ENCODE measurements at regions not wholly inside any gene's neighbourhood (a gene's known extent, or its start where the extent isn't known, plus 50 kb on each side); places are given as distances from the start of the nearest gene placed in this dataset.

DNA sequence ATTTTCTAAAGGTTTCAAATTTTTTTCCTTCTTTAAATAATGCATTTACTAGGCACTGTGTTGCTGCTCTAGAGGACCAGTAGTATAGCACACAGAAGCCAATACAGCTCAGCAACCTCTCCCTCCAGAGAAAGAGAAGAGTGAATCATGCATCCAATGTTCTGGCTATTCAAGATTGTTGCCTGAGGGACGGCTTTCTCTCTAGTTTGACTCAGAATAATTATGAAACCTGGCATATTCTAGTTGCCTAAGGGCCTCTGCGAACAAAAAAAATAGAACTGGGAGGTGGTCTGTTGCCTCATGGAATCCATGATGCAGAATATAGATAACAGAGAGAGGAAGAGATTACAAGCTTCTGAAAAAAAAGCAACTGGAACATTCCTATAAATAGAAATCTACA is 1233.3 kb upstream of the PABPC4L start:
- TF ChIP-seq EZH2 (IDR thresholded peaks at IDR 0.05; ENCODE audit: insufficient read depth, low read length) = no peak
- TF ChIP-seq, protein P1, sequence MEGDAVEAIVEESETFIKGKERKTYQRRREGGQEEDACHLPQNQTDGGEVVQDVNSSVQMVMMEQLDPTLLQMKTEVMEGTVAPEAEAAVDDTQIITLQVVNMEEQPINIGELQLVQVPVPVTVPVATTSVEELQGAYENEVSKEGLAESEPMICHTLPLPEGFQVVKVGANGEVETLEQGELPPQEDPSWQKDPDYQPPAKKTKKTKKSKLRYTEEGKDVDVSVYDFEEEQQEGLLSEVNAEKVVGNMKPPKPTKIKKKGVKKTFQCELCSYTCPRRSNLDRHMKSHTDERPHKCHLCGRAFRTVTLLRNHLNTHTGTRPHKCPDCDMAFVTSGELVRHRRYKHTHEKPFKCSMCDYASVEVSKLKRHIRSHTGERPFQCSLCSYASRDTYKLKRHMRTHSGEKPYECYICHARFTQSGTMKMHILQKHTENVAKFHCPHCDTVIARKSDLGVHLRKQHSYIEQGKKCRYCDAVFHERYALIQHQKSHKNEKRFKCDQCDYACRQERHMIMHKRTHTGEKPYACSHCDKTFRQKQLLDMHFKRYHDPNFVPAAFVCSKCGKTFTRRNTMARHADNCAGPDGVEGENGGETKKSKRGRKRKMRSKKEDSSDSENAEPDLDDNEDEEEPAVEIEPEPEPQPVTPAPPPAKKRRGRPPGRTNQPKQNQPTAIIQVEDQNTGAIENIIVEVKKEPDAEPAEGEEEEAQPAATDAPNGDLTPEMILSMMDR (IDR thresholded peaks at IDR 0.05; ENCODE audit: insufficient read depth, low read depth, low read length) = no peak

All from astrocyte (in vitro differentiated cells and primary cell).